ENCODE measurements at regions not wholly inside any gene's neighbourhood (a gene's known extent, or its start where the extent isn't known, plus 50 kb on each side); places are given as distances from the start of the nearest gene placed in this dataset.
"Not testable (repeated sequence)": the region's sequence is repeated elsewhere in the genome, so short reads cannot be mapped to it uniquely, and the experiment has no call there.

- H3K4me1 ChIP-seq, result peaks cover 0 to 9% (median 0%) of the 10 kb centered on the region in 3 donors
- 93 to 97% methylated on average over 1 of the region's 1 CpG for WGBS, 2 donors
- no peaks in the 10 kb centered on the region for H3K9me3 ChIP-seq
- H3K27me3 ChIP-seq, result no peaks in the 10 kb centered on the region
- H3K36me3 ChIP-seq, result no peaks in the 10 kb centered on the region
- H3K4me3 ChIP-seq, result no peak overlapping the region
- no peak for DNase-seq
- no peak for FAIRE-seq
- H3K27ac ChIP-seq, result no peak overlapping the region
- intact Hi-C loops (cut with DNase I), result no loop called here
- ATAC-seq, result no peak
- no peak for TF ChIP-seq CTCF (IDR thresholded peaks at IDR 0.05)
These were observed 50.3 kb upstream of the SNRK start for GRCh38 chr3:43236008-43236407.

- peaks cover 0 to 9% (median 0%) of the 10 kb centered on the region in 3 donors for H3K4me1 ChIP-seq
- no peaks in the 10 kb centered on the region for H3K36me3 ChIP-seq
- H3K9me3 ChIP-seq, result no peaks in the 10 kb centered on the region
- FAIRE-seq, result no peak
- intact Hi-C loops (cut with DNase I), result no loop called here
- WGBS, 2 donors, result 87 to 95% methylated on average over 3 of the region's 3 CpGs
- no peak for TF ChIP-seq CTCF (IDR thresholded peaks at IDR 0.05)
- no peak overlapping the region for H3K4me3 ChIP-seq
- H3K27me3 ChIP-seq, result no peaks in the 10 kb centered on the region
- H3K27ac ChIP-seq, result no peak overlapping the region
- no peak for DNase-seq
- ATAC-seq, result no peak
These were observed 53.3 kb upstream of the SNRK start for GRCh38 chr3:43233062-43233461.

GRCh38 chr3:43231276-43232000 is 54.9 kb upstream of the SNRK start:
- DNase-seq (no peak), FAIRE-seq (no peak), ATAC-seq (no peak)
- H3K4me1 ChIP-seq, result peaks cover 0 to 9% (median 0%) of the 10 kb centered on the region in 3 donors
- no peak overlapping the region for H3K27ac ChIP-seq
- 43 to 44% methylated on average over 6 of the region's 6 CpGs for WGBS, 2 donors
- H3K9me3 ChIP-seq, result no peaks in the 10 kb centered on the region
- H3K4me3 ChIP-seq, result no peak overlapping the region
- H3K27me3 ChIP-seq, result no peaks in the 10 kb centered on the region
- intact Hi-C loops (cut with DNase I), result no loop called here
- TF ChIP-seq CTCF (IDR thresholded peaks at IDR 0.05), result no peak
- no peaks in the 10 kb centered on the region for H3K36me3 ChIP-seq

- ATAC-seq; H3K4me1 ChIP-seq; DNase-seq; intact Hi-C loops (cut with DNase I); H3K27me3 ChIP-seq; H3K27ac ChIP-seq; H3K9me3 ChIP-seq; FAIRE-seq; H3K36me3 ChIP-seq; H3K4me3 ChIP-seq: not testable (repeated sequence)
- WGBS, 2 donors, result 92 to 96% methylated on average over 4 of the region's 4 CpGs
These were observed 56.5 kb upstream of the SNRK start for GRCh38 chr3:43229865-43230264.

- H3K9me3 ChIP-seq; H3K27ac ChIP-seq; DNase-seq; FAIRE-seq; H3K4me1 ChIP-seq; H3K4me3 ChIP-seq; H3K36me3 ChIP-seq; intact Hi-C loops (cut with DNase I); ATAC-seq; H3K27me3 ChIP-seq: not testable (repeated sequence)
- 75 to 82% methylated on average over 1 of the region's 1 CpG for WGBS, 2 donors
These were observed 58.7 kb upstream of the SNRK start for GRCh38 chr3:43227685-43228084.

- FAIRE-seq (no peak), DNase-seq (no peak), ATAC-seq (peak in 1 of 4 donors; percentile 18)
- H3K36me3 ChIP-seq, result no peaks in the 10 kb centered on the region
- H3K4me1 ChIP-seq, result peaks cover 0 to 6% (median 6%) of the 10 kb centered on the region in 3 donors
- 33% methylated on average over 3 of the region's 3 CpGs for WGBS, 2 donors
- no peak overlapping the region for H3K27ac ChIP-seq
- no peak overlapping the region for H3K4me3 ChIP-seq
- no peaks in the 10 kb centered on the region for H3K27me3 ChIP-seq
- no peak for TF ChIP-seq CTCF (IDR thresholded peaks at IDR 0.05)
- H3K9me3 ChIP-seq, result no peaks in the 10 kb centered on the region
- intact Hi-C loops (cut with DNase I), result no loop called here
These were observed 61.8 kb upstream of the SNRK start for GRCh38 chr3:43224405-43225073.

Measured in pancreas (tissue), 10 donors.